ENCODE measurements at regions not wholly inside any gene's neighbourhood (a gene's known extent, or its start where the extent isn't known, plus 50 kb on each side); places are given as distances from the start of the nearest gene placed in this dataset.

- ATAC-seq (no peak), DNase-seq (ENCODE audit: low read depth, low spot score) (no peak)
- no peak overlapping the region for H3K9ac ChIP-seq (ENCODE audit: low read length)
- ChIA-PET POLR2A (interaction anchor here (1.8 kb wide), 1 partner anchor 87 kb away, joined by 5 read pairs; the partner anchor contains the start of gene ATL2), CTCF (no interaction called here), RAD21 (ENCODE audit: low non-redundant PET in 1 of 2, low total read pairs in 2 of 2, uncharacterized antibody in 2 of 2, unreplicated experiment in 2 of 2) (no interaction called here)
- no peaks in the 10 kb centered on the region for H3K9me3 ChIP-seq (ENCODE audit: control insufficient read depth in 1 of 2, insufficient read depth in 1 of 2, low read depth in 1 of 2, low read length in 2 of 2)
- no peak overlapping the region for H3K4me2 ChIP-seq (ENCODE audit: low read length)
- no peaks in the 10 kb centered on the region for H3K27me3 ChIP-seq (ENCODE audit: insufficient read depth, low read length)
- intact Hi-C loops (cut with micrococcal nuclease): no loop called here
- no peaks in the 10 kb centered on the region for H4K20me1 ChIP-seq (ENCODE audit: insufficient read depth)
- no peak overlapping the region for H2AFZ ChIP-seq (ENCODE audit: low read depth, low read length, poor library complexity, severe bottlenecking)
- H3K36me3 ChIP-seq (ENCODE audit: control insufficient read depth in 1 of 2, insufficient read depth in 2 of 2, low read length in 2 of 2): no peaks in the 10 kb centered on the region
- no peak overlapping the region for H3K4me3 ChIP-seq (replicated peaks in 1 of 2; ENCODE audit: low read depth in 1 of 2, low read length in 2 of 2)
- H3K9me2 ChIP-seq (ENCODE audit: insufficient read depth): no peaks in the 10 kb centered on the region
- no peak overlapping the region for H3K27ac ChIP-seq (ENCODE audit: low read depth, low read length)
- H3K4me1 ChIP-seq (ENCODE audit: control insufficient read depth in 1 of 2, insufficient read depth in 2 of 2, low read length in 2 of 2): peaks cover 24 to 35% of the 10 kb centered on the region in 2 experiments
- H3K79me2 ChIP-seq (ENCODE audit: insufficient read depth, low read length): no peaks in the 10 kb centered on the region
- TF ChIP-seq EZH2 (IDR thresholded peaks at IDR 0.05): no peak
- TF ChIP-seq RAD21 (IDR thresholded peaks at IDR 0.05; ENCODE audit: low read depth): no peak
- no peak for TF ChIP-seq CTCF (IDR thresholded peaks at IDR 0.05 in 2 of 3, conservative IDR thresholded peaks at IDR 0.05 in 1 of 3; ENCODE audit: borderline replicate concordance in 1 of 3, insufficient read depth in 1 of 3, low read depth in 2 of 3, low read length in 2 of 3)
- no peak for TF ChIP-seq CEBPB (IDR thresholded peaks at IDR 0.05; ENCODE audit: low read depth)
- no peak for TF ChIP-seq YY1 (IDR thresholded peaks at IDR 0.05; ENCODE audit: extremely low read depth, insufficient replicate concordance, low read depth, low read length)
- TF ChIP-seq REST (IDR thresholded peaks at IDR 0.05; ENCODE audit: low read depth): no peak
- TF ChIP-seq, protein P1, sequence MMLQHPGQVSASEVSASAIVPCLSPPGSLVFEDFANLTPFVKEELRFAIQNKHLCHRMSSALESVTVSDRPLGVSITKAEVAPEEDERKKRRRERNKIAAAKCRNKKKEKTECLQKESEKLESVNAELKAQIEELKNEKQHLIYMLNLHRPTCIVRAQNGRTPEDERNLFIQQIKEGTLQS (IDR thresholded peaks at IDR 0.05): no peak
- TF ChIP-seq, protein P2, sequence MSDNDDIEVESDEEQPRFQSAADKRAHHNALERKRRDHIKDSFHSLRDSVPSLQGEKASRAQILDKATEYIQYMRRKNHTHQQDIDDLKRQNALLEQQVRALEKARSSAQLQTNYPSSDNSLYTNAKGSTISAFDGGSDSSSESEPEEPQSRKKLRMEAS (IDR thresholded peaks at IDR 0.05): no peak
- no peak for TF ChIP-seq ELF1 (IDR thresholded peaks at IDR 0.05; ENCODE audit: borderline replicate concordance, low read depth)
- no peak for TF ChIP-seq ZFX (IDR thresholded peaks at IDR 0.05)
- no peak for TF ChIP-seq SRF (IDR thresholded peaks at IDR 0.05; ENCODE audit: low read depth)
- no TSS peak for BruUV-seq (replicated peaks)
These were observed 86.7 kb upstream of the ATL2 start for GRCh38 chr2:38463752-38464151.
